Uterus (tissue), 3 donors: ENCODE measurements at regions not wholly inside any gene's neighbourhood (a gene's known extent, or its start where the extent isn't known, plus 50 kb on each side); places are given as distances from the start of the nearest gene placed in this dataset.

ENCODE experiments used
- DNase-seq, 2 donors: peaks; one replicate each; pipeline ENCODE4 v3.0.0-alpha.2; 2019 to 2020
- H3K27ac ChIP-seq, 2 donors: fragments of 200-600 bp; sonication (generic); 1 replicate in 1 of 2; 2 replicates in 1 of 2; pipeline ENCODE4 v1.5.1; 2016 to 2018
- H3K27me3 ChIP-seq, 2 donors: fragments of 200-600 bp; sonication (generic); one replicate each; pipeline ENCODE4 v1.5.1; 2018 to 2019; ENCODE audit warnings: control low read depth in 1 of 2
- H3K36me3 ChIP-seq, 2 donors: fragments of 200-600 bp; sonication (generic); one replicate each; pipeline ENCODE4 v1.5.1; 2019; ENCODE audit warnings: control low read depth in 1 of 2
- H3K4me1 ChIP-seq, 2 donors: fragments of 200-600 bp; sonication (generic); one replicate each; pipeline ENCODE4 v1.5.1; 2018 to 2019; ENCODE audit warnings: control low read depth in 1 of 2
- H3K4me3 ChIP-seq, 2 donors: fragments of 200-600 bp; sonication (generic); 1 replicate in 1 of 2; 2 replicates in 1 of 2; pipeline ENCODE4 v1.5.1; 2018 to 2019; ENCODE audit warnings: mild to moderate bottlenecking in 1 of 2
- H3K9me3 ChIP-seq, 2 donors: fragments of 200-600 bp; sonication (generic); one replicate each; pipeline ENCODE4 v1.5.1; 2019; ENCODE audit warnings: control low read depth in 1 of 2
- POLR2A ChIP-seq, 2 donors: fragments of 450-650 bp; IDR thresholded peaks; one replicate each; pipeline ENCODE4 v1.6.1; 2016; ENCODE audit warnings: antibody characterized with exemption in 2 of 2, mild to moderate bottlenecking in 1 of 2, moderate library complexity in 1 of 2
- intact Hi-C: fragments of 100-400 bp; cut with DNase I; formaldehyde crosslinking; loops from one replicate; pipeline ENCODE4 v1.15.1; 2023; ENCODE audit warnings: low total_unique reads
- TF ChIP-seq, protein P1 (sequence below), 4 experiments: fragments of 200-600 bp in 2 of 4; fragments of 450-650 bp in 2 of 4; sonication (generic) in 2 of 4; IDR thresholded peaks; one replicate each; pipeline ENCODE4 v1.5.1; 2016 to 2019; ENCODE audit warnings: antibody characterized with exemption in 4 of 4, mild to moderate bottlenecking in 2 of 4, moderate library complexity in 1 of 4
- donor health status: DM: yes; HTN: yes; CAD: no.

- DNase-seq: no peak
- H3K4me1 ChIP-seq: no peaks in the 10 kb centered on the region
- H3K36me3 ChIP-seq: no peaks in the 10 kb centered on the region
- TF ChIP-seq POLR2A (IDR thresholded peaks at IDR 0.05): no peak
- TF ChIP-seq, protein P1, sequence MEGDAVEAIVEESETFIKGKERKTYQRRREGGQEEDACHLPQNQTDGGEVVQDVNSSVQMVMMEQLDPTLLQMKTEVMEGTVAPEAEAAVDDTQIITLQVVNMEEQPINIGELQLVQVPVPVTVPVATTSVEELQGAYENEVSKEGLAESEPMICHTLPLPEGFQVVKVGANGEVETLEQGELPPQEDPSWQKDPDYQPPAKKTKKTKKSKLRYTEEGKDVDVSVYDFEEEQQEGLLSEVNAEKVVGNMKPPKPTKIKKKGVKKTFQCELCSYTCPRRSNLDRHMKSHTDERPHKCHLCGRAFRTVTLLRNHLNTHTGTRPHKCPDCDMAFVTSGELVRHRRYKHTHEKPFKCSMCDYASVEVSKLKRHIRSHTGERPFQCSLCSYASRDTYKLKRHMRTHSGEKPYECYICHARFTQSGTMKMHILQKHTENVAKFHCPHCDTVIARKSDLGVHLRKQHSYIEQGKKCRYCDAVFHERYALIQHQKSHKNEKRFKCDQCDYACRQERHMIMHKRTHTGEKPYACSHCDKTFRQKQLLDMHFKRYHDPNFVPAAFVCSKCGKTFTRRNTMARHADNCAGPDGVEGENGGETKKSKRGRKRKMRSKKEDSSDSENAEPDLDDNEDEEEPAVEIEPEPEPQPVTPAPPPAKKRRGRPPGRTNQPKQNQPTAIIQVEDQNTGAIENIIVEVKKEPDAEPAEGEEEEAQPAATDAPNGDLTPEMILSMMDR (IDR thresholded peaks at IDR 0.05): no peak
- intact Hi-C loops: no loop called here
- H3K4me3 ChIP-seq: no peak overlapping the region
- no peak overlapping the region for H3K27ac ChIP-seq
- H3K9me3 ChIP-seq: no peaks in the 10 kb centered on the region
- H3K27me3 ChIP-seq: no peaks in the 10 kb centered on the region
These were observed 1035.9 kb downstream of the TUSC7 start for GRCh38 chr3:117745516-117745915.

GRCh38 chr3:117746066-117746465 lies 1036.5 kb downstream of the TUSC7 start:
- intact Hi-C loops: no loop called here
- no peak overlapping the region for H3K4me3 ChIP-seq
- H3K27me3 ChIP-seq: no peaks in the 10 kb centered on the region
- H3K4me1 ChIP-seq: no peaks in the 10 kb centered on the region
- no peaks in the 10 kb centered on the region for H3K36me3 ChIP-seq
- H3K9me3 ChIP-seq: no peaks in the 10 kb centered on the region
- DNase-seq: no peak
- TF ChIP-seq, protein P1 (IDR thresholded peaks at IDR 0.05): no peak
- TF ChIP-seq POLR2A (IDR thresholded peaks at IDR 0.05): no peak
- H3K27ac ChIP-seq: no peak overlapping the region

- intact Hi-C loops: no loop called here
- no peak for TF ChIP-seq POLR2A (IDR thresholded peaks at IDR 0.05)
- TF ChIP-seq, protein P1 (IDR thresholded peaks at IDR 0.05): no peak
- no peak overlapping the region for H3K4me3 ChIP-seq
- H3K9me3 ChIP-seq: no peaks in the 10 kb centered on the region
- H3K4me1 ChIP-seq: no peaks in the 10 kb centered on the region
- no peak for DNase-seq
- H3K27me3 ChIP-seq: no peaks in the 10 kb centered on the region
- no peak overlapping the region for H3K27ac ChIP-seq
- no peaks in the 10 kb centered on the region for H3K36me3 ChIP-seq
These were observed 1038.6 kb downstream of the TUSC7 start for GRCh38 chr3:117748131-117748530.

DNA sequence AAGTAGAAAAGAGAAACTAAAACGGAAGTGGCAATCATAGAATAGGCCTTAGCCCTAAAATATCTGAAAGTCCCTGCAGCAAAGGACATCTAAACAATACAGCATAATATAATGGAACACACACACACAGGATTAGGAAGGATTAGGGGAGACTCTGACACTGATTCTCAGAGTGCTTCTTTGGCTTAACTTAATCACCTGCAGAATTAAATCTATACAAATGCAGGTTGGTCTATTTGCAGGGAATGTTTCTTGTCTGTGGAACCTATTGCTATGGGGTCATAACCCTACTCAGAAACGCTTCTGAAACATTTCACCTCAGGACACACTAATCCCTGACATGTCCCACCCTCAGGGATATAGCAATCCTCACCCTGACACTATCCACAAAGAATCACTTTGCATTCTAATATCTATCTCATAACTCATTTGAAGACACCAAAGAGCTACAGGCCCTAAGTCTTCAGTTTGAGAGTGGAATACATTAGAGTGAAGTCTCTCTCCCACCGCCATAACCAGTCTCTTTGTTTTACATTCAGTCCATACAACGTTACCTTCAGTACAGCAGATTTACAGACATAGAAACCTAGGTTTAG lies 1041.2 kb downstream of the TUSC7 start:
- no peaks in the 10 kb centered on the region for H3K27me3 ChIP-seq
- TF ChIP-seq POLR2A (IDR thresholded peaks at IDR 0.05): no peak
- TF ChIP-seq, protein P1 (IDR thresholded peaks at IDR 0.05): no peak
- H3K9me3 ChIP-seq: no peaks in the 10 kb centered on the region
- intact Hi-C loops: no loop called here
- H3K27ac ChIP-seq: no peak overlapping the region
- H3K36me3 ChIP-seq: no peaks in the 10 kb centered on the region
- no peak for DNase-seq
- no peak overlapping the region for H3K4me3 ChIP-seq
- H3K4me1 ChIP-seq: no peaks in the 10 kb centered on the region

DNA sequence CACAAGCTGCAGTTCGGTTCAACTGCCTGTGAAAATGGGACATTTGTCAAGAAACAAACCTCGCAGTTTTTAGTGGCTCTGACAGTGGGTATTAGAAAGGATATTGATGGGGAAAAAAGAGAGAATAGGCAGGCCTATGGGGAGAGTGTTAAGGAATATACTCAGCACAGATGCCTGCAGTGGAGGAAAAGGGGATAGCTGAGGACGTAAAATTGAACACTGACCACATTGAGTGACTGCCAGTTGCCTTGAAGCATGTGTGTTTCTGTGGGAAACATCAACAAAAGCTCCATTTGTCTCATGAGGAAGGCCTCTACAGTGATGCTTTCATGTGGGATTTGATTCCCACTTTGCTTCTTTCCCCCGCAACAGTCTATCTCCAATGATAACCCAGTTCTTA lies 1042.1 kb downstream of the TUSC7 start:
- H3K4me1 ChIP-seq: no peaks in the 10 kb centered on the region
- DNase-seq: no peak
- TF ChIP-seq, protein P1 (IDR thresholded peaks at IDR 0.05): no peak
- no peak for TF ChIP-seq POLR2A (IDR thresholded peaks at IDR 0.05)
- intact Hi-C loops: no loop called here
- H3K9me3 ChIP-seq: no peaks in the 10 kb centered on the region
- no peaks in the 10 kb centered on the region for H3K27me3 ChIP-seq
- H3K4me3 ChIP-seq: no peak overlapping the region
- H3K36me3 ChIP-seq: no peaks in the 10 kb centered on the region
- no peak overlapping the region for H3K27ac ChIP-seq
